ENCODE measurements at regions not wholly inside any gene's neighbourhood (a gene's known extent, or its start where the extent isn't known, plus 50 kb on each side); places are given as distances from the start of the nearest gene placed in this dataset.

DNA sequence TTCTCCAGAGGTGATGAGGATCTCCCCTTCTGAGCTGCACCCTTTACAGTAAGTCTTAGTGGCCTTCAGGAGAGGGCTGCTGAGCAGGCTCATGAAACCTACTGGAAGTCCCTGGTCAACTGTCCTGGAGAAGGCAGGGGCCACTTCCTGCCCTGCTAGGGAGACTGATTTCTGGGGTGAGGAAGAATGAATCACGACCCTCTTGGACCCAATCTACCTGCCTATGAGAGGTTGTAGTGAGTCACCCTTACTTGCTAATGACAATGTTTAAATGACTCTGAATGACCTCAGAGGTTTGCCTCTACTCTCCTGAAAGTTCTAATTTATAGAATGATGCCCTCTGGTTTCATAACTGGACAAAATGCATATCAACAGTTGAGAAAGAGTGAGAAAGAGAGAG, 79.4 kb upstream of the FAM136A start:
- no peak overlapping the region for H2AFZ ChIP-seq (replicated peaks)
- Mint-ChIP-seq H3K4me1 (no peaks in the 10 kb centered on the region), H3K9me3 (no peaks in the 10 kb centered on the region), H3K36me3 (no peaks in the 10 kb centered on the region), H3K27me3 (ENCODE audit: insufficient read depth, low read depth) (no peaks in the 10 kb centered on the region), H3K27ac (no peak overlapping the region), H3K4me3 (no peak overlapping the region)
- H3K9ac ChIP-seq: no peak overlapping the region
- H3F3A ChIP-seq (ENCODE audit: low read depth): no peaks in the 10 kb centered on the region
- DNase-seq (ENCODE audit: low spot score): no peak
- H3K27me3 ChIP-seq: no peaks in the 10 kb centered on the region
- TF ChIP-seq EZH2phosphoT487 (IDR thresholded peaks at IDR 0.05): no peak
- TF ChIP-seq, protein P1, sequence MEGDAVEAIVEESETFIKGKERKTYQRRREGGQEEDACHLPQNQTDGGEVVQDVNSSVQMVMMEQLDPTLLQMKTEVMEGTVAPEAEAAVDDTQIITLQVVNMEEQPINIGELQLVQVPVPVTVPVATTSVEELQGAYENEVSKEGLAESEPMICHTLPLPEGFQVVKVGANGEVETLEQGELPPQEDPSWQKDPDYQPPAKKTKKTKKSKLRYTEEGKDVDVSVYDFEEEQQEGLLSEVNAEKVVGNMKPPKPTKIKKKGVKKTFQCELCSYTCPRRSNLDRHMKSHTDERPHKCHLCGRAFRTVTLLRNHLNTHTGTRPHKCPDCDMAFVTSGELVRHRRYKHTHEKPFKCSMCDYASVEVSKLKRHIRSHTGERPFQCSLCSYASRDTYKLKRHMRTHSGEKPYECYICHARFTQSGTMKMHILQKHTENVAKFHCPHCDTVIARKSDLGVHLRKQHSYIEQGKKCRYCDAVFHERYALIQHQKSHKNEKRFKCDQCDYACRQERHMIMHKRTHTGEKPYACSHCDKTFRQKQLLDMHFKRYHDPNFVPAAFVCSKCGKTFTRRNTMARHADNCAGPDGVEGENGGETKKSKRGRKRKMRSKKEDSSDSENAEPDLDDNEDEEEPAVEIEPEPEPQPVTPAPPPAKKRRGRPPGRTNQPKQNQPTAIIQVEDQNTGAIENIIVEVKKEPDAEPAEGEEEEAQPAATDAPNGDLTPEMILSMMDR (IDR thresholded peaks at IDR 0.05): no peak
- no peak for TF ChIP-seq EZH2 (IDR thresholded peaks at IDR 0.05)
- no peak overlapping the region for H3K4me2 ChIP-seq
- H3K4me1 ChIP-seq: peaks cover 6% of the 10 kb centered on the region
- no peaks in the 10 kb centered on the region for H4K20me1 ChIP-seq (ENCODE audit: low read depth)
- H3K27ac ChIP-seq: no peak overlapping the region
- no peaks in the 10 kb centered on the region for H3K36me3 ChIP-seq
- no peak overlapping the region for H3K4me3 ChIP-seq
- no peaks in the 10 kb centered on the region for H3K79me2 ChIP-seq (ENCODE audit: low read depth)
- no peaks in the 10 kb centered on the region for H3K9me3 ChIP-seq (ENCODE audit: low read depth)

DNA sequence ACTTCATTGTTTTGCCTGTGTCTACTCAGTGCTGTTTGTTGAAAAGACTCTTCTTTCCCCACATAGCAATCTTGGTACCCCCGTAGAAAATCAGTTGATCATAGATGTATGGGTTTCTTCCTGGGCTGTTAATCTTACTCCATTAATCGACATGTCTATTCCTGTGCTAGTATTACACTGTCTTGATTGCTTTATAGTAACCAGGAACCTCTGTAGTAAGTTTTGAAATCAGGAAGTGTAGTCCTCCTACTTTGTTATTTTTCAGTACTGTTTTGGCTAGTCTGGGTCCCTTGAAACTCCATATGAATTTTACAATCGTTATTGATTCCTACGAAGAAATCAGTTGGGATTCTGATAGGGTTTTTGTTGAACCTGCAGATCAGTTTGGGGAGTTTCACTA, 78.8 kb upstream of the FAM136A start:
- H3K4me3 Mint-ChIP-seq: no peak overlapping the region
- no peak overlapping the region for H2AFZ ChIP-seq (replicated peaks)
- H3K9me3 Mint-ChIP-seq: no peaks in the 10 kb centered on the region
- no peaks in the 10 kb centered on the region for H3K9me3 ChIP-seq (ENCODE audit: low read depth)
- H3K27me3 ChIP-seq: no peaks in the 10 kb centered on the region
- H3K4me2 ChIP-seq: no peak overlapping the region
- H3K27me3 Mint-ChIP-seq (ENCODE audit: insufficient read depth, low read depth): no peaks in the 10 kb centered on the region
- peaks cover 6% of the 10 kb centered on the region for H3K4me1 ChIP-seq
- no peaks in the 10 kb centered on the region for H4K20me1 ChIP-seq (ENCODE audit: low read depth)
- no peaks in the 10 kb centered on the region for H3K79me2 ChIP-seq (ENCODE audit: low read depth)
- H3K4me3 ChIP-seq: no peak overlapping the region
- no peaks in the 10 kb centered on the region for H3K36me3 ChIP-seq
- H3K4me1 Mint-ChIP-seq: no peaks in the 10 kb centered on the region
- no peak overlapping the region for H3K9ac ChIP-seq
- H3K27ac ChIP-seq: no peak overlapping the region
- TF ChIP-seq, protein P1 (IDR thresholded peaks at IDR 0.05): no peak
- no peak for TF ChIP-seq EZH2phosphoT487 (IDR thresholded peaks at IDR 0.05)
- TF ChIP-seq EZH2 (IDR thresholded peaks at IDR 0.05): no peak
- no peak for DNase-seq (ENCODE audit: low spot score)
- H3F3A ChIP-seq (ENCODE audit: low read depth): no peaks in the 10 kb centered on the region
- H3K36me3 Mint-ChIP-seq: no peaks in the 10 kb centered on the region
- no peak overlapping the region for H3K27ac Mint-ChIP-seq

DNA sequence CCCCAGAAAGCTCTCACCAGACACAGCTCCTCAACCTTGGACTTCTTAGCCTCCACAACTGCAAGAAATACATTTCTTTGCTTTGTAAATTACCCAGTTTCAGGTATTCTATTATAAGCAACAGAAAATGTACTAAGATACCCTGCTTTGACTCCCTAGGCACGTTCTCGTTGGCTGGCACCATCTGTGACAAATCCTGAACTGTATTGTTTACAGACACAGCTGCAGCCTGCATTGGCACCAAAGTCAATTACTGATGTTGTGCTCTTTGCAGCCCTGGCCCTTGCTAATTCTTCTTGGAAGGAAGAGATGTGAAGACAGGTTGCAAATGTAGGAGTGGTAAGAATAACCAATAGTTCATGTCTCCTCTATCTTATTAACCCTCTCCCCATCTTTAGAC, 72.7 kb upstream of the FAM136A start:
- Mint-ChIP-seq H3K36me3 (no peaks in the 10 kb centered on the region), H3K4me3 (no peak overlapping the region), H3K27me3 (ENCODE audit: insufficient read depth, low read depth) (no peaks in the 10 kb centered on the region), H3K27ac (no peak overlapping the region), H3K9me3 (no peaks in the 10 kb centered on the region), H3K4me1 (no peaks in the 10 kb centered on the region)
- Histone ChIP-seq H2AFZ (replicated peaks) (no peak overlapping the region), H3K9ac (no peak overlapping the region), H3K27me3 (no peaks in the 10 kb centered on the region), H3K9me3 (ENCODE audit: low read depth) (no peaks in the 10 kb centered on the region), H3K27ac (no peak overlapping the region), H3K4me3 (no peak overlapping the region), H4K20me1 (ENCODE audit: low read depth) (no peaks in the 10 kb centered on the region), H3K36me3 (no peaks in the 10 kb centered on the region), H3K4me2 (no peak overlapping the region), H3K4me1 (peaks cover 6% of the 10 kb centered on the region), H3K79me2 (ENCODE audit: low read depth) (no peaks in the 10 kb centered on the region), H3F3A (ENCODE audit: low read depth) (no peaks in the 10 kb centered on the region)
- no peak for TF ChIP-seq EZH2phosphoT487 (IDR thresholded peaks at IDR 0.05)
- TF ChIP-seq, protein P1 (IDR thresholded peaks at IDR 0.05): no peak
- TF ChIP-seq EZH2 (IDR thresholded peaks at IDR 0.05): no peak
- no peak for DNase-seq (ENCODE audit: low spot score)

DNA sequence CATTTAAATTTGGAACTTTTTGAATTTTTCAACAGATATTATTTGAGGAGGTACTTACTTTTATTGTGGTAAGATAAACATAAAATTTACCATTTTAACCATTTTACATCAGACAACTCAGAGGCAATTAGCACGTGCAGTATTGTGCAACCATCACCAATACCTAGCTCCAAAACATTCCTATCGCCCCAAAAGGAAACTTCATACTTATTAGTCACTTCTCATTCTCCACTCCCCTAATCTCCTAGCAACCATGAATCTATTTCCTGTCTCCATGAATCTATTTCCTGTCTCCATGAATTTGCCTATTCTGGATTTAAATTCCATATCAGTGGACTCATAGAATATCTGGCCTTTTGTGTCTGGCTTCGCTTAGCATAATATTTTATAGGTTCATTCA, 69.9 kb upstream of the FAM136A start:
- no peaks in the 10 kb centered on the region for H4K20me1 ChIP-seq (ENCODE audit: low read depth)
- H3K27ac Mint-ChIP-seq: no peak overlapping the region
- H3K9me3 ChIP-seq (ENCODE audit: low read depth): no peaks in the 10 kb centered on the region
- H3K9me3 Mint-ChIP-seq: no peaks in the 10 kb centered on the region
- DNase-seq (ENCODE audit: low spot score): no peak
- peaks cover 5% of the 10 kb centered on the region for H3K27me3 Mint-ChIP-seq (ENCODE audit: insufficient read depth, low read depth)
- no peaks in the 10 kb centered on the region for H3K36me3 Mint-ChIP-seq
- H2AFZ ChIP-seq (replicated peaks): no peak overlapping the region
- H3K4me1 ChIP-seq: no peaks in the 10 kb centered on the region
- TF ChIP-seq EZH2phosphoT487 (IDR thresholded peaks at IDR 0.05): no peak
- TF ChIP-seq, protein P1 (IDR thresholded peaks at IDR 0.05): no peak
- no peak for TF ChIP-seq EZH2 (IDR thresholded peaks at IDR 0.05)
- no peak overlapping the region for H3K4me3 Mint-ChIP-seq
- no peak overlapping the region for H3K4me3 ChIP-seq
- H3K9ac ChIP-seq: no peak overlapping the region
- no peaks in the 10 kb centered on the region for H3F3A ChIP-seq (ENCODE audit: low read depth)
- no peaks in the 10 kb centered on the region for H3K36me3 ChIP-seq
- H3K4me1 Mint-ChIP-seq: peaks cover 11% of the 10 kb centered on the region
- H3K79me2 ChIP-seq (ENCODE audit: low read depth): no peaks in the 10 kb centered on the region
- H3K27me3 ChIP-seq: no peaks in the 10 kb centered on the region
- H3K4me2 ChIP-seq: no peak overlapping the region
- H3K27ac ChIP-seq: no peak overlapping the region
